HCT116 (cell line): ENCODE measurements at regions not wholly inside any gene's neighbourhood (a gene's known extent, or its start where the extent isn't known, plus 50 kb on each side); places are given as distances from the start of the nearest gene placed in this dataset.

Experiments
- ATAC-seq: fragments of 200-7000 bp; cut with Tn5 transposase; 2 replicates; pipeline ENCODE4 v1.9.1; 2020; ENCODE audit warnings: mild to moderate bottlenecking, moderate library complexity
- BruUV-seq: library from RNA; stranded (reverse); fragments of 400-500 nt; replicated peaks from 2 replicates; lab custom pipeline; 2021; lab: Mats Ljungman, UMichigan
- CTCF ChIA-PET: fragments of 300-600 bp; sonication (Branson Sonifier 250); formaldehyde crosslinking; loops from one replicate; lab custom pipeline; 2021; ENCODE audit warnings: antibody characterized with exemption; lab: Charles Lee
- POLR2A ChIA-PET: fragments of 300-600, 350-600 bp; sonication (Branson Sonifier 250); formaldehyde crosslinking; loops from one replicate; lab custom pipeline; 2021; ENCODE audit warnings: antibody characterized with exemption; lab: Charles Lee
- RAD21 ChIA-PET, 2 experiments: fragments of 300-600 bp; sonication (Branson Sonifier 250); formaldehyde crosslinking; loops; one replicate each; lab custom pipeline; 2023; ENCODE audit warnings: low total read pairs in 2 of 2; ENCODE audit not compliant: uncharacterized antibody in 2 of 2, unreplicated experiment in 2 of 2, low non-redundant PET in 1 of 2; lab: Charles Lee
- DNase-seq: peaks from one replicate; pipeline ENCODE4 v3.0.0-alpha.2; 2010; ENCODE audit warnings: low read depth, low spot score
- H2AFZ ChIP-seq: fragments of 200-600 bp; shearing (Covaris generic), sonication (generic); 2 replicates; pipeline ENCODE4 v1.6.1; 2017; ENCODE audit warnings: low read depth, mixed run types, mixed read lengths, antibody characterized with exemption, low read length; ENCODE audit not compliant: poor library complexity, severe bottlenecking
- H3K27ac ChIP-seq: 2 replicates; pipeline ENCODE4 v1.5.1; 2012; ENCODE audit warnings: low read depth, low read length
- H3K27me3 ChIP-seq: fragments of 200-600 bp; sonication (generic); 2 replicates; pipeline ENCODE4 v1.6.1; 2016; ENCODE audit warnings: mixed run types, low read length, mixed read lengths; ENCODE audit not compliant: insufficient read depth
- H3K36me3 ChIP-seq, 2 experiments: fragments of 200-500 bp in 1 of 2; fragments of 200-600 bp in 1 of 2; sonication (Bioruptor generic) in 1 of 2; sonication (generic) in 1 of 2; 2 replicates each; pipeline versions ENCODE4 v1.5.1 to v1.6.1; 2014 to 2016; ENCODE audit warnings: low read length in 2 of 2, inconsistent platforms in 1 of 2, mixed read lengths in 1 of 2, mixed run types in 1 of 2; ENCODE audit not compliant: insufficient read depth in 2 of 2, control insufficient read depth in 1 of 2
- H3K4me1 ChIP-seq, 2 experiments: fragments of 200-600 bp in 1 of 2; sonication (generic) in 1 of 2; 2 replicates each; pipeline versions ENCODE4 v1.5.1 to v1.6.1; 2012 to 2017; ENCODE audit warnings: low read length in 2 of 2, inconsistent platforms in 1 of 2, mild to moderate bottlenecking in 1 of 2, mixed read lengths in 1 of 2, mixed run types in 1 of 2, moderate library complexity in 1 of 2; ENCODE audit not compliant: insufficient read depth in 2 of 2, control insufficient read depth in 1 of 2
- H3K4me2 ChIP-seq: fragments of 200-600 bp; sonication (generic); 2 replicates; pipeline ENCODE4 v1.6.1; 2017; ENCODE audit warnings: mixed run types, low read length, mixed read lengths
- H3K4me3 ChIP-seq, 2 experiments: fragments of 200-600 bp in 1 of 2; sonication (generic) in 1 of 2; replicated peaks in 1 of 2; 2 replicates each; pipeline ENCODE4 v1.5.1; 2011 to 2016; ENCODE audit warnings: low read length in 2 of 2, control low read depth in 1 of 2, low read depth in 1 of 2, mild to moderate bottlenecking in 1 of 2, mixed read lengths in 1 of 2, mixed run types in 1 of 2
- H3K79me2 ChIP-seq: fragments of 200-600 bp; sonication (generic); 2 replicates; pipeline ENCODE4 v1.6.1; 2017; ENCODE audit warnings: mild to moderate bottlenecking, mixed run types, low read length, moderate library complexity, mixed read lengths; ENCODE audit not compliant: insufficient read depth
- H3K9ac ChIP-seq: fragments of 200-600 bp; sonication (generic); 2 replicates; pipeline ENCODE4 v1.6.1; 2016; ENCODE audit warnings: low read length, mixed read lengths
- H3K9me2 ChIP-seq: fragments of 200-600 bp; sonication (generic), shearing (Covaris generic); 2 replicates; pipeline ENCODE4 v1.6.1; 2017; ENCODE audit warnings: mixed run types, mild to moderate bottlenecking, moderate library complexity; ENCODE audit not compliant: insufficient read depth
- H3K9me3 ChIP-seq, 2 experiments: fragments of 200-500 bp in 1 of 2; fragments of 200-600 bp in 1 of 2; sonication (Bioruptor generic) in 1 of 2; sonication (generic) in 1 of 2; 2 replicates each; pipeline ENCODE4 v1.6.1; 2014 to 2017; ENCODE audit warnings: low read length in 2 of 2, mixed read lengths in 2 of 2, inconsistent platforms in 1 of 2, low read depth in 1 of 2, mild to moderate bottlenecking in 1 of 2, mixed run types in 1 of 2, moderate library complexity in 1 of 2; ENCODE audit not compliant: control insufficient read depth in 1 of 2, insufficient read depth in 1 of 2
- H4K20me1 ChIP-seq: fragments of 200-600 bp; sonication (generic), shearing (Covaris generic); 2 replicates; pipeline ENCODE4 v1.6.1; 2017; ENCODE audit warnings: mixed run types, mild to moderate bottlenecking, moderate library complexity; ENCODE audit not compliant: insufficient read depth
- CTCF ChIP-seq, 3 experiments: fragments of 200-600 bp in 1 of 3; sonication (generic) in 1 of 3; IDR thresholded peaks in 2 of 3; conservative IDR thresholded peaks in 1 of 3; 2 replicates each; pipeline ENCODE4 v1.5.1; 2012 to 2017; ENCODE audit warnings: low read depth in 2 of 3, low read length in 2 of 3, antibody characterized with exemption in 1 of 3, borderline replicate concordance in 1 of 3, control low read depth in 1 of 3, mild to moderate bottlenecking in 1 of 3, mixed read lengths in 1 of 3, mixed run types in 1 of 3, moderate library complexity in 1 of 3; ENCODE audit not compliant: insufficient read depth in 1 of 3
- FOSL1 ChIP-seq: IDR thresholded peaks from 2 replicates; pipeline ENCODE4 v1.6.1; 2012; ENCODE audit warnings: low read depth
- POLR2AphosphoS5 ChIP-seq: IDR thresholded peaks from 2 replicates; pipeline ENCODE4 v1.6.1; 2011; ENCODE audit warnings: mild to moderate bottlenecking, low read depth, low read length, moderate library complexity
- SIN3A ChIP-seq: IDR thresholded peaks from 2 replicates; pipeline ENCODE4 v1.6.1; 2012; ENCODE audit warnings: low read depth
- ZNF274 ChIP-seq: fragments of 200-500 bp; sonication (Bioruptor generic); IDR thresholded peaks from 2 replicates; pipeline ENCODE4 v1.6.1; 2014; ENCODE audit warnings: mild to moderate bottlenecking, low read depth, low read length, inconsistent platforms
- intact Hi-C: fragments of 100-400 bp; cut with micrococcal nuclease; formaldehyde crosslinking; loops from 2 replicates; pipeline ENCODE4 v1.10.0; 2022

GRCh38 chr2:238688193-238689153 is 159.4 kb upstream of the TWIST2 start:
- DNase-seq, result no peak

DNA sequence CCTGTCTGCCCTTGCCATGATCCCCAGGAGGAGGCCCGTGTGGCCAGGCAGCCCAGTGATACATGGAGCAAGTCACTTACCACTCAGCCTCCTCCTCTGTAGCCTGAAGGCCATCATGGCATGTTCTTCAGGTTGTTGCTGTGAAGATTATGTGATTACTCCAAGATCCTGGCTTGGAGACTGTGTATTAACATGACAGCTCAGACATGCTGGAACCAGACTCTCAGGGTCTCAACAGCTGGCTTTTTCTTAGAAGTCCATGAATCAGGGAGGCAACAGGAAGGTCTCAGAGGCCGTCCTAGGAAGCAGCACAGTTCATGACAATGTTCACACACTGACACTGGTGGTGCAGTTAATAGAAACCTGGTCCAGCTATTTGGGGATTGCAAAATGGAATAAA is 158.6 kb upstream of the TWIST2 start:
- H3K27me3 ChIP-seq, result no peaks in the 10 kb centered on the region
- no TSS peak for BruUV-seq
- no peak overlapping the region for H2AFZ ChIP-seq
- H3K36me3 ChIP-seq, result no peaks in the 10 kb centered on the region
- intact Hi-C loops, result no loop called here
- H3K9me3 ChIP-seq, result no peaks in the 10 kb centered on the region
- H3K4me1 ChIP-seq, result peaks cover 0 to 11% of the 10 kb centered on the region in 2 experiments; a peak in 2 of 4 replicates
- H3K4me2 ChIP-seq, result no peak overlapping the region
- H3K79me2 ChIP-seq, result no peaks in the 10 kb centered on the region
- ChIA-PET POLR2A (no interaction called here), RAD21 (no interaction called here), CTCF (no interaction called here)
- ATAC-seq, result no peak
- no peak overlapping the region for H3K27ac ChIP-seq
- TF ChIP-seq ZNF274 (no peak), CTCF (IDR thresholded peaks at IDR 0.05 in 2 of 3, conservative IDR thresholded peaks at IDR 0.05 in 1 of 3; ENCODE audit: borderline replicate concordance in 1 of 3, insufficient read depth in 1 of 3, low read depth in 2 of 3, low read length in 2 of 3) (no peak), FOSL1 (no peak), POLR2AphosphoS5 (no peak)
- no peaks in the 10 kb centered on the region for H3K9me2 ChIP-seq
- H3K9ac ChIP-seq, result no peak overlapping the region
- no peak for DNase-seq
- no peaks in the 10 kb centered on the region for H4K20me1 ChIP-seq
- H3K4me3 ChIP-seq, result no peak overlapping the region

More at GRCh38 chr2:238688193-238689153, 159.4 kb upstream of the TWIST2 start:
- CTCF ChIA-PET, result no interaction called here
- Histone ChIP-seq H3K4me3 (no peak overlapping the region), H3K9me2 (no peaks in the 10 kb centered on the region), H3K36me3 (no peaks in the 10 kb centered on the region), H3K79me2 (no peaks in the 10 kb centered on the region), H3K4me1 (peaks cover 0 to 19% of the 10 kb centered on the region in 2 experiments; a peak in 2 of 4 replicates), H4K20me1 (no peaks in the 10 kb centered on the region), H3K4me2 (no peak overlapping the region)
- no TSS peak for BruUV-seq
- intact Hi-C loops, result no loop called here
- RAD21 ChIA-PET, result no interaction called here
- TF ChIP-seq SIN3A, result no peak
- TF ChIP-seq, all 23 proteins: peak for 0
- no peak overlapping the region for H3K9ac ChIP-seq
- no peaks in the 10 kb centered on the region for H3K27me3 ChIP-seq
- ATAC-seq, result no peak
- H3K27ac ChIP-seq, result no peak overlapping the region
- POLR2A ChIA-PET, result no interaction called here
- no peak overlapping the region for H2AFZ ChIP-seq
- no peaks in the 10 kb centered on the region; a peak in 1 of 4 replicates for H3K9me3 ChIP-seq
